ENCODE measurements at regions not wholly inside any gene's neighbourhood (a gene's known extent, or its start where the extent isn't known, plus 50 kb on each side); places are given as distances from the start of the nearest gene placed in this dataset.
"Not testable (repeated sequence)": the region's sequence is repeated elsewhere in the genome, so short reads cannot be mapped to it uniquely, and the experiment has no call there.

DNA sequence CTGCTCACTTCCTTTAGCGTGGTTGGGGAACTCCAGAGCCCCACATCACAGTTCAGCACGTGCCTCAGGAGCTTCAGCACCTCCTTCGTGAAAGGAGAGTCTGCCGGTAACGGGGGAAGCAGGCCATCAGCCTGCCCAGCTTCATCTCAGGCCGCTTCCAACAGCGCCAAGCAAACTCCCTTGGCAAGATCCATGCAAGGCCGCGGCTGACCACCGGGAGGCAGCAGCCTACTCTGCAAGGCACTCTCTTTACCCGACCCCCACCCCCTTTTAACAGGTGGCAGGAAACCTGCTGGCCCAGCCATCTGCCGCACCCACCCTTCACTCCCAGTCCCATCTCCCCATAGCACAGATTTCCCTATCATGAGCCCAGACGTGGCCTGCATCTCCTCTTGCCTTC lies 97.4 kb upstream of the ZNF98 start:
- H3K9me3 ChIP-seq (ENCODE audit: low read length) = peaks cover 10% of the 10 kb centered on the region; the same call in 1 of the 2 replicates
- H3K79me2 ChIP-seq (ENCODE audit: low read length); DNase-seq; H3K9ac ChIP-seq (ENCODE audit: low read length); H3K9me2 ChIP-seq (replicated peaks; ENCODE audit: insufficient read depth, low read length); H3K4me1 ChIP-seq (ENCODE audit: low read length); H3K36me3 ChIP-seq (ENCODE audit: insufficient read depth, low read length); H3K4me3 ChIP-seq (ENCODE audit: low read length); H2AFZ ChIP-seq (ENCODE audit: low read length); H3K27me3 ChIP-seq (ENCODE audit: low read length); H3K4me2 ChIP-seq (ENCODE audit: low read depth, low read length, poor library complexity, severe bottlenecking); H4K20me1 ChIP-seq (ENCODE audit: insufficient read depth, low read depth, low read length); H3K27ac ChIP-seq (ENCODE audit: low read length): not testable (repeated sequence)

DNA sequence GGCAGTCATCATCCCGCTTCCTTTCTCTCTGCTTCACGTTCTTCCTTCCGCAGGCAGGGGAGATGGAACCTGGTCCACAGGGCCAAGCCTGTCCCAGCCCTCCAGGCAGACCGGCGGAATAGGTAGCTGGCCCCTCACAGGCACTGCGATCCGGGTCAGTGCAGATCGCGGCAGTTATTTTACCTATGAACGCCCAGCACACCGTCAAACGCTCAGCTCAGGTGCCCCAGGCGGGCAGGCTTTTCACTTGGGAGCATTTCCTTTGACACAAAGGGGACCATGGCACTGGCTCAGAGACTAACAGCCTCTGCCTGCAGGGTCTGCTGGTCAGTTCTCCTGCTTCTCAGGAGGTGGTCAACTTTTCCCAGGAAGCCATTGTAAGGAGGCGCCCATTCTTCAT lies 97.0 kb upstream of the ZNF98 start:
- Histone ChIP-seq H3K4me2 (ENCODE audit: low read depth, low read length, poor library complexity, severe bottlenecking) (no peak overlapping the region), H3K9ac (ENCODE audit: low read length) (no peak overlapping the region), H4K20me1 (ENCODE audit: insufficient read depth, low read depth, low read length) (no peaks in the 10 kb centered on the region), H2AFZ (ENCODE audit: low read length) (no peak overlapping the region), H3K27me3 (ENCODE audit: low read length) (no peaks in the 10 kb centered on the region), H3K4me3 (ENCODE audit: low read length) (no peak overlapping the region), H3K9me3 (ENCODE audit: low read length) (peaks cover 10% of the 10 kb centered on the region; the same call in 1 of the 2 replicates), H3K9me2 (replicated peaks; ENCODE audit: insufficient read depth, low read length) (no peaks in the 10 kb centered on the region), H3K27ac (ENCODE audit: low read length) (no peak overlapping the region), H3K4me1 (ENCODE audit: low read length) (no peaks in the 10 kb centered on the region), H3K36me3 (ENCODE audit: insufficient read depth, low read length) (no peaks in the 10 kb centered on the region), H3K79me2 (ENCODE audit: low read length) (no peaks in the 10 kb centered on the region)
- no peak for DNase-seq

DNA sequence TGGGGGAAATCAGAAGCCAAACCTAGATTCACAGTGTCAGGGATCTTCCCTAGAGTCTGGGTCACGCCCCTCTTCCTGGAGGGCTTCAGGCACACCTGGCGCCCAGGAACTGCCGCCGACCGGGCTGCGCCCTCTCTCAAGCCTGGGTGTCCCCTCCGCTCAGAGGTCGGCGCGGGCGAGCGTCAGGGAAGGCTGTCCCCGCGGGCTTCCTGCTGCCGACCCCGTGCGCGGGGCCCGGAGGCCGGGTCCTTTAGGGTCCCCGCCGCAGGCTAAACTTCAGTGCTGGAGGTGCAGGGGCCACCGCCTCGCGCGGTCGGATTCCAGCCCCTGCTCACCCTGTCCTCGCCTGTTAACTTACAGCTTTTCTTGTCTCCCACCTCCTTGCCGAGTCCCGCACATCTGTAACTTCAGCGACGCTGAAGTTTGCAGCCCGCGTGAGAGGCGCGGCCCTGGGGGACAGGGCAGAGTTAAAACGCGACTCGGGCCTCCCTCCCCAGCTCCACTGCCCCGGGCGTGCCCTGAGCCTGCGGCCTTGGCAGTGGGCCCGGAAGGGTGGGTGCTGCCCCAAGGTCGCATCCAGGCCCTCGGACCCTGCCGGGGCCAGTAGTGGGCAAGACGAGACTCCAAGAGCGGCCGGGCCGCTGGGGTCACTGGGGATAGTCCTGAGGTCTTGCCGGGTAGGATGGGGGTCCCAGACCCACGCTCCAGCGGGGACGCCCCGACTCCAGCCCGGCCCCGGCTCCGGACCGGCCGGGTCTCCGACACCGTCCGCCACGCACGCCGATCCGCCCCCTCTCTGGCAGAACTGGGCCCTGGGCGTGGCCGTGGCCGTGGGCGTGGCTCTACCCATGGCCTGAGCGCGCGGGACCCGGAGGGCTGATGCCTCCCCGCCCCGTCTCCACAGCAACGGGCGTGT lies 95.6 kb upstream of the ZNF98 start:
- H3K27me3 ChIP-seq (ENCODE audit: low read length) = no peaks in the 10 kb centered on the region
- H3K9me3 ChIP-seq (ENCODE audit: low read length) = peaks cover 15% of the 10 kb centered on the region; the same call in 1 of the 2 replicates
- H3K4me2 ChIP-seq (ENCODE audit: low read depth, low read length, poor library complexity, severe bottlenecking) = no peak overlapping the region
- H3K9ac ChIP-seq (ENCODE audit: low read length) = no peak overlapping the region
- H3K9me2 ChIP-seq (replicated peaks; ENCODE audit: insufficient read depth, low read length) = no peaks in the 10 kb centered on the region
- H3K4me3 ChIP-seq (ENCODE audit: low read length) = no peak overlapping the region
- H3K79me2 ChIP-seq (ENCODE audit: low read length) = no peaks in the 10 kb centered on the region
- no peak overlapping the region for H3K27ac ChIP-seq (ENCODE audit: low read length)
- H4K20me1 ChIP-seq (ENCODE audit: insufficient read depth, low read depth, low read length) = no peaks in the 10 kb centered on the region
- DNase-seq = no peak
- H3K36me3 ChIP-seq (ENCODE audit: insufficient read depth, low read length) = no peaks in the 10 kb centered on the region
- H2AFZ ChIP-seq (ENCODE audit: low read length) = no peak overlapping the region
- no peaks in the 10 kb centered on the region for H3K4me1 ChIP-seq (ENCODE audit: low read length)

DNA sequence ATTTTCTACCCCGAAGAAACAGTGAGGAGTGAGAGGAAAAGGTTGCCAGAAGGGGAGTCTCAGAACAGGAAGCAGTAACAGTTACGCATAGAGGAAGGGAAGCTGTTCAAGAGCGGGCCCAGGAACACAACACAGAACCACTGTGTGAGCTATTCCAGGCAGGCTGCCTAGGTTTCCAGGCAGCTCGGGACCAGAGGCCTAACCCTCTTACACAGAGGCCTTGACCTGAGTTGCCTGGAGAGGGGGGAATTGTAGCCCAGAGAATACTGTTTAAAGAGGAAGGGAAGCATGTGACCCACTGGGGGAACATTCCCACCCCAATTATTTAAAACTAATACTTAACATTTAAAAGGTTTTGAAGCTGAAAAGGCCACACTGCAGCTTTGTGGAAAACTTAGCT lies 93.3 kb upstream of the ZNF98 start:
- Histone ChIP-seq H3K27ac (ENCODE audit: low read length) (no peak overlapping the region), H3K9me2 (replicated peaks; ENCODE audit: insufficient read depth, low read length) (no peaks in the 10 kb centered on the region), H3K79me2 (ENCODE audit: low read length) (no peaks in the 10 kb centered on the region), H3K9me3 (ENCODE audit: low read length) (peaks cover 19% of the 10 kb centered on the region), H3K36me3 (ENCODE audit: insufficient read depth, low read length) (no peaks in the 10 kb centered on the region), H3K4me1 (ENCODE audit: low read length) (no peaks in the 10 kb centered on the region), H4K20me1 (ENCODE audit: insufficient read depth, low read depth, low read length) (no peaks in the 10 kb centered on the region), H3K4me2 (ENCODE audit: low read depth, low read length, poor library complexity, severe bottlenecking) (no peak overlapping the region), H3K9ac (ENCODE audit: low read length) (no peak overlapping the region), H3K4me3 (ENCODE audit: low read length) (no peak overlapping the region), H2AFZ (ENCODE audit: low read length) (no peak overlapping the region), H3K27me3 (ENCODE audit: low read length) (no peaks in the 10 kb centered on the region)
- no peak for DNase-seq

DNA sequence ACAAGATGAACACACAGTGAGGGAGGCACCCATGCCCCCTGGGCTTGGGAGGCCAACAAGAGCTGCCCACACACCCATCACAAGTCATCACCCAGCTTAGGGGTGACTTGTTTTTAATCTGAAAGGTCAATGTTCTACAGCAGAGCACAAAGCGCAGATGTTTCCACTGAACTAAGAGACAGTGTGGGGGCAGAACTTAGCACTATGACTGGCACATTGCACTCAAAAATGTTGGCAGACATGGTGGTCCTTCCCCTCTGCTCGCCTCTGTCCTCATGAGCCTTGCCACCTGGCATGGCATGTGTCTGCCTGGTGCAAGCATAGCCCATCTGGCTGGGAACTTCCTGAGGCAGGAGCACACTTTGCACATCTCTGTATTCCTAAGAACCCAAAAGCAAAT lies 81.4 kb upstream of the ZNF98 start:
- Histone ChIP-seq H4K20me1 (ENCODE audit: insufficient read depth, low read depth, low read length) (no peaks in the 10 kb centered on the region), H3K4me2 (ENCODE audit: low read depth, low read length, poor library complexity, severe bottlenecking) (no peak overlapping the region), H3K9me2 (replicated peaks; ENCODE audit: insufficient read depth, low read length) (no peaks in the 10 kb centered on the region), H3K9ac (ENCODE audit: low read length) (no peak overlapping the region), H3K9me3 (ENCODE audit: low read length) (peaks cover 32% of the 10 kb centered on the region), H3K4me3 (ENCODE audit: low read length) (no peak overlapping the region), H3K36me3 (ENCODE audit: insufficient read depth, low read length) (no peaks in the 10 kb centered on the region), H3K79me2 (ENCODE audit: low read length) (no peaks in the 10 kb centered on the region), H3K27me3 (ENCODE audit: low read length) (no peaks in the 10 kb centered on the region), H2AFZ (ENCODE audit: low read length) (no peak overlapping the region), H3K4me1 (ENCODE audit: low read length) (no peaks in the 10 kb centered on the region), H3K27ac (ENCODE audit: low read length) (no peak overlapping the region)
- DNase-seq = no peak

DNA sequence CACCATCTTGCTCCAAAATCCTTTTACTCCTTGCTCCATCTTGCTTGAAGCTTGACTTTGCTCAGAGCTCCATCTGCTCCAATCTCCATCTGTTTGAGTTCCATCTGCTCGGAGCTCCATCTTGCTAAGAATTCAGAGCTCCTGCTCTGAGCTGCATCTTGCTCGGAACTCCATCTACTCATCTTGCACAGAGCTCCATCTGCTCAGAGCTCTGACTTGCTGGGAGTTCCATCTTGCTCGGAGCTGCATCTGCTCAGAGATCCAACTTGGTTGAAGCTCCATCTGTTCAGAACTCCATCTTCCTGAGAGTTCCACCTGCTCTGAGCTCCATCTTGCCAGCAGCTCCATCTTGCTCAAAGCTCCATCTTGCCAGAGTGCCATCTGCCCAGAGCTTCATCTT lies 80.6 kb upstream of the ZNF98 start:
- H3K4me3 ChIP-seq (ENCODE audit: low read length) = no peak overlapping the region
- H2AFZ ChIP-seq (ENCODE audit: low read length) = no peak overlapping the region
- no peaks in the 10 kb centered on the region for H3K36me3 ChIP-seq (ENCODE audit: insufficient read depth, low read length)
- no peaks in the 10 kb centered on the region for H3K27me3 ChIP-seq (ENCODE audit: low read length)
- no peak overlapping the region for H3K9ac ChIP-seq (ENCODE audit: low read length)
- no peaks in the 10 kb centered on the region for H3K9me2 ChIP-seq (replicated peaks; ENCODE audit: insufficient read depth, low read length)
- H3K9me3 ChIP-seq (ENCODE audit: low read length) = peaks cover 32% of the 10 kb centered on the region
- no peaks in the 10 kb centered on the region for H3K4me1 ChIP-seq (ENCODE audit: low read length)
- no peak overlapping the region for H3K4me2 ChIP-seq (ENCODE audit: low read depth, low read length, poor library complexity, severe bottlenecking)
- H4K20me1 ChIP-seq (ENCODE audit: insufficient read depth, low read depth, low read length) = no peaks in the 10 kb centered on the region
- DNase-seq = no peak
- H3K27ac ChIP-seq (ENCODE audit: low read length) = no peak overlapping the region
- H3K79me2 ChIP-seq (ENCODE audit: low read length) = no peaks in the 10 kb centered on the region

DNA sequence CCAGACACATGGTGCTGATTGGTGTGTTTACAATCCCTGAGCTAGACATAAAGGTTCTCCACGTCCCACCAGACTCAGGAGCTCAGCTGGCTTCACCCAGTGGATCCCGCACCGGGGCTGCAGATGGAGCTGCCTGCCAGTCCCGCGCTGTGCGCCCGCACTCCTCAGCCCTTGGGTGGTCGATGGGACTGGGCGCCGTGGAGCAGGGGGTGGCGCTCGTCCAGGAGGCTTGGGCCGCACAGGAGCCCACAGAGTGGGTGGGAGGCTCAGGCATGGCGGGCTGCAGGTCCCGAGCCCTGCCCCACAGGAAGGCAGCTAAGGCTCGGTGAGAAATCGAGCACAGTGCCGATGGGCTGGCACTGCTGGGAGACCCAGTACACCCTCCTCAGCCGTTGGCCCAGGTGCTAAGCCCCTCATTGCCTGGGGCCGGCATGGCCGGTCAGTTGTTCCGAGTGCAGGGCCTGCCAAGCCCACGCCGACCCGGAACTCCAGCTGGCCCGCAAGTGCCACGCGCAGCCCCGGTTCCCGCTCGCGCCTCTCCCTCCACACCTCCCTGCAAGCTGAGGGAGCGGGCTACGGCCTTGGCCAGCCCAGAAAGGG lies 76.8 kb upstream of the ZNF98 start:
- H3K36me3 ChIP-seq (ENCODE audit: insufficient read depth, low read length); H3K79me2 ChIP-seq (ENCODE audit: low read length); H3K27me3 ChIP-seq (ENCODE audit: low read length); H3K4me2 ChIP-seq (ENCODE audit: low read depth, low read length, poor library complexity, severe bottlenecking); H3K9me2 ChIP-seq (replicated peaks; ENCODE audit: insufficient read depth, low read length); H4K20me1 ChIP-seq (ENCODE audit: insufficient read depth, low read depth, low read length); H3K4me3 ChIP-seq (ENCODE audit: low read length); H2AFZ ChIP-seq (ENCODE audit: low read length); H3K27ac ChIP-seq (ENCODE audit: low read length); H3K9ac ChIP-seq (ENCODE audit: low read length); H3K4me1 ChIP-seq (ENCODE audit: low read length); DNase-seq: not testable (repeated sequence)
- peaks cover 34% of the 10 kb centered on the region for H3K9me3 ChIP-seq (ENCODE audit: low read length)

DNA sequence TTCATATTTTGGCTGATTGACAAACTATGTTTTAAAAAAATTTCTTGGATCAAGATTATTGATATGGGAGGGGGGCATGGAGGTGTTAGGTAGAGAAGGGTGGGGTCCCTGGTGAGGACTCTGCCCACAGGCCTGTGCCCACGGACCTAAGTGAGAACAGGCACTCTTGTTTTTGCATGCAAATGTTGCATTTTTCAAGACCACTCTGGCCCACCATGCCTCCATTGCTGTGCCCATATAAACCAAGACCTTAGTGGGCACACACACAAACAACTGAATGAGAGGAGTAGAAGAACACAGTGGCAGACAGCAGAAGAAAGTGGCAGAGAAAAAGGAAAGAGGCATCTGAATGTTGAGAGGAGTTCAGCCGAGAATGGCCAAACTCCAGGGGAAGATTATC lies 69.6 kb upstream of the ZNF98 start:
- Histone ChIP-seq H3K27ac (ENCODE audit: low read length) (no peak overlapping the region), H3K27me3 (ENCODE audit: low read length) (no peaks in the 10 kb centered on the region), H3K9me3 (ENCODE audit: low read length) (peaks cover 48% of the 10 kb centered on the region), H4K20me1 (ENCODE audit: insufficient read depth, low read depth, low read length) (no peaks in the 10 kb centered on the region), H3K9ac (ENCODE audit: low read length) (no peak overlapping the region), H3K4me2 (ENCODE audit: low read depth, low read length, poor library complexity, severe bottlenecking) (no peak overlapping the region), H3K79me2 (ENCODE audit: low read length) (no peaks in the 10 kb centered on the region), H3K36me3 (ENCODE audit: insufficient read depth, low read length) (no peaks in the 10 kb centered on the region), H3K9me2 (replicated peaks; ENCODE audit: insufficient read depth, low read length) (no peaks in the 10 kb centered on the region), H2AFZ (ENCODE audit: low read length) (no peak overlapping the region), H3K4me3 (ENCODE audit: low read length) (no peak overlapping the region), H3K4me1 (ENCODE audit: low read length) (no peaks in the 10 kb centered on the region)
- no peak for DNase-seq

All from Karpas-422 (cell line).